ENCODE measurements at regions not wholly inside any gene's neighbourhood (a gene's known extent, or its start where the extent isn't known, plus 50 kb on each side); places are given as distances from the start of the nearest gene placed in this dataset.

GRCh38 chr15:29526802-29527201, 257.2 kb upstream of the NSMCE3 start:
- peaks cover 3% of the 10 kb centered on the region for H3K4me1 Mint-ChIP-seq
- Histone ChIP-seq H3F3A (ENCODE audit: low read depth) (no peaks in the 10 kb centered on the region), H3K27me3 (no peaks in the 10 kb centered on the region), H3K27ac (no peak overlapping the region), H3K4me2 (no peak overlapping the region), H3K36me3 (no peaks in the 10 kb centered on the region), H3K4me1 (no peaks in the 10 kb centered on the region), H3K9ac (no peak overlapping the region), H2AFZ (replicated peaks) (no peak overlapping the region), H3K4me3 (no peak overlapping the region), H3K9me3 (ENCODE audit: low read depth) (no peaks in the 10 kb centered on the region), H3K79me2 (ENCODE audit: low read depth) (no peaks in the 10 kb centered on the region), H4K20me1 (ENCODE audit: low read depth) (no peaks in the 10 kb centered on the region)
- H3K36me3 Mint-ChIP-seq: peaks cover 4% of the 10 kb centered on the region
- TF ChIP-seq EZH2phosphoT487 (IDR thresholded peaks at IDR 0.05): no peak
- TF ChIP-seq EZH2 (IDR thresholded peaks at IDR 0.05): no peak
- TF ChIP-seq, protein P1, sequence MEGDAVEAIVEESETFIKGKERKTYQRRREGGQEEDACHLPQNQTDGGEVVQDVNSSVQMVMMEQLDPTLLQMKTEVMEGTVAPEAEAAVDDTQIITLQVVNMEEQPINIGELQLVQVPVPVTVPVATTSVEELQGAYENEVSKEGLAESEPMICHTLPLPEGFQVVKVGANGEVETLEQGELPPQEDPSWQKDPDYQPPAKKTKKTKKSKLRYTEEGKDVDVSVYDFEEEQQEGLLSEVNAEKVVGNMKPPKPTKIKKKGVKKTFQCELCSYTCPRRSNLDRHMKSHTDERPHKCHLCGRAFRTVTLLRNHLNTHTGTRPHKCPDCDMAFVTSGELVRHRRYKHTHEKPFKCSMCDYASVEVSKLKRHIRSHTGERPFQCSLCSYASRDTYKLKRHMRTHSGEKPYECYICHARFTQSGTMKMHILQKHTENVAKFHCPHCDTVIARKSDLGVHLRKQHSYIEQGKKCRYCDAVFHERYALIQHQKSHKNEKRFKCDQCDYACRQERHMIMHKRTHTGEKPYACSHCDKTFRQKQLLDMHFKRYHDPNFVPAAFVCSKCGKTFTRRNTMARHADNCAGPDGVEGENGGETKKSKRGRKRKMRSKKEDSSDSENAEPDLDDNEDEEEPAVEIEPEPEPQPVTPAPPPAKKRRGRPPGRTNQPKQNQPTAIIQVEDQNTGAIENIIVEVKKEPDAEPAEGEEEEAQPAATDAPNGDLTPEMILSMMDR (IDR thresholded peaks at IDR 0.05): no peak
- H3K27ac Mint-ChIP-seq: no peak overlapping the region
- H3K27me3 Mint-ChIP-seq (ENCODE audit: insufficient read depth, low read depth): no peaks in the 10 kb centered on the region
- DNase-seq (ENCODE audit: low spot score): no peak
- H3K4me3 Mint-ChIP-seq: no peak overlapping the region
- no peaks in the 10 kb centered on the region for H3K9me3 Mint-ChIP-seq

GRCh38 chr15:29522373-29523276, 253.0 kb upstream of the NSMCE3 start:
- H3K27me3 ChIP-seq: no peaks in the 10 kb centered on the region
- no peaks in the 10 kb centered on the region for H3K36me3 Mint-ChIP-seq
- no peaks in the 10 kb centered on the region for H3K36me3 ChIP-seq
- H3K4me3 Mint-ChIP-seq: no peak overlapping the region
- H3F3A ChIP-seq (ENCODE audit: low read depth): no peaks in the 10 kb centered on the region
- no peaks in the 10 kb centered on the region for H3K9me3 ChIP-seq (ENCODE audit: low read depth)
- H2AFZ ChIP-seq (replicated peaks): no peak overlapping the region
- peaks cover 8% of the 10 kb centered on the region for H3K9me3 Mint-ChIP-seq
- peaks cover 4% of the 10 kb centered on the region for H3K27me3 Mint-ChIP-seq (ENCODE audit: insufficient read depth, low read depth)
- no peak overlapping the region for H3K27ac Mint-ChIP-seq
- H4K20me1 ChIP-seq (ENCODE audit: low read depth): no peaks in the 10 kb centered on the region
- DNase-seq (ENCODE audit: low spot score): no peak
- TF ChIP-seq, protein P1 (IDR thresholded peaks at IDR 0.05): no peak
- TF ChIP-seq EZH2 (IDR thresholded peaks at IDR 0.05) (no peak), EZH2phosphoT487 (IDR thresholded peaks at IDR 0.05) (no peak)
- no peak overlapping the region for H3K9ac ChIP-seq
- H3K79me2 ChIP-seq (ENCODE audit: low read depth): no peaks in the 10 kb centered on the region
- no peaks in the 10 kb centered on the region for H3K4me1 Mint-ChIP-seq
- no peaks in the 10 kb centered on the region for H3K4me1 ChIP-seq
- no peak overlapping the region for H3K4me3 ChIP-seq
- H3K27ac ChIP-seq: no peak overlapping the region
- H3K4me2 ChIP-seq: no peak overlapping the region

DNA sequence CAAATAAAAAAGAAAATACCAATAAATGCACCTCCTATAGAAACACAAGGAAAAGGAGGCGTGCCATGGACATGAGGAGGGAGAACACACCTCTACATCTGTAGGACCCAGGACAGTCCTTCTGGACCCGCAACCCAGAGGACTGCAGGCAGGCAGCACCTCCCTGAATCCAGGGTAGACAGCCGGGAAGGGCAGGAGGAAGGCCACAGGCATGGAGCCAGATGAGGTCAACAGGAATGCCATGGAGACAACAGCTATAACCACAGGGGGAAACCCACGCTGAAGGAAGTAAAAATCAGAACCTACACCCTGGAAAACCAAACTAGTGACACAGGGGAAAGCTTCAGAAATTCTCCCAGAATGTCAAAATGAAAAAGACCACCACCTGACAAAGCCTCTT, 248.8 kb upstream of the NSMCE3 start:
- H3K9ac ChIP-seq: no peak overlapping the region
- H3K4me1 ChIP-seq: no peaks in the 10 kb centered on the region
- H2AFZ ChIP-seq (replicated peaks): no peak overlapping the region
- no peaks in the 10 kb centered on the region for H3F3A ChIP-seq (ENCODE audit: low read depth)
- no peak overlapping the region for H3K4me3 ChIP-seq
- Mint-ChIP-seq H3K4me3 (no peak overlapping the region), H3K9me3 (peaks cover 8% of the 10 kb centered on the region), H3K27ac (no peak overlapping the region), H3K27me3 (ENCODE audit: insufficient read depth, low read depth) (peaks cover 6% of the 10 kb centered on the region), H3K36me3 (no peaks in the 10 kb centered on the region), H3K4me1 (no peaks in the 10 kb centered on the region)
- no peak overlapping the region for H3K4me2 ChIP-seq
- H3K27ac ChIP-seq: no peak overlapping the region
- no peaks in the 10 kb centered on the region for H3K9me3 ChIP-seq (ENCODE audit: low read depth)
- H3K79me2 ChIP-seq (ENCODE audit: low read depth): no peaks in the 10 kb centered on the region
- no peaks in the 10 kb centered on the region for H3K27me3 ChIP-seq
- no peaks in the 10 kb centered on the region for H4K20me1 ChIP-seq (ENCODE audit: low read depth)
- TF ChIP-seq EZH2 (IDR thresholded peaks at IDR 0.05) (no peak), EZH2phosphoT487 (IDR thresholded peaks at IDR 0.05) (no peak)
- TF ChIP-seq, protein P1 (IDR thresholded peaks at IDR 0.05): no peak
- no peak for DNase-seq (ENCODE audit: low spot score)
- no peaks in the 10 kb centered on the region for H3K36me3 ChIP-seq
